HEK293 (cell line): ENCODE measurements at regions not wholly inside any gene's neighbourhood (a gene's known extent, or its start where the extent isn't known, plus 50 kb on each side); places are given as distances from the start of the nearest gene placed in this dataset.

Source experiments
- ATF2 ChIP-seq: fragments of 450-650 bp; formaldehyde crosslinking; IDR thresholded peaks from 2 replicates; pipeline ENCODE4 v1.5.1; 2016; ENCODE audit warnings: missing biosample characterization, missing genetic modification characterization, low read depth
- CTCF ChIP-seq: fragments of 450-650 bp; formaldehyde crosslinking; IDR thresholded peaks from 2 replicates; pipeline ENCODE4 v1.5.1; 2016; ENCODE audit warnings: missing biosample characterization, missing genetic modification characterization
- KLF1 ChIP-seq: fragments of 450-650 bp; formaldehyde crosslinking; IDR thresholded peaks from 2 replicates; pipeline ENCODE4 v1.5.1; 2016; ENCODE audit warnings: missing biosample characterization, missing genetic modification characterization
- KLF16 ChIP-seq: fragments of 450-650 bp; formaldehyde crosslinking; IDR thresholded peaks from 2 replicates; pipeline ENCODE4 v1.5.1; 2017; ENCODE audit warnings: missing biosample characterization, missing genetic modification characterization
- RBAK ChIP-seq: fragments of 450-650 bp; formaldehyde crosslinking; IDR thresholded peaks from 2 replicates; pipeline ENCODE4 v1.5.1; 2016; ENCODE audit warnings: missing biosample characterization, missing genetic modification characterization
- REST ChIP-seq: fragments of 450-650 bp; formaldehyde crosslinking; IDR thresholded peaks from 2 replicates; pipeline ENCODE4 v1.5.1; 2016; ENCODE audit warnings: missing biosample characterization, missing genetic modification characterization
- YY1 ChIP-seq: fragments of 450-650 bp; formaldehyde crosslinking; IDR thresholded peaks from 2 replicates; pipeline ENCODE4 v1.5.1; 2018; ENCODE audit warnings: missing biosample characterization, missing genetic modification characterization
- ZBTB1 ChIP-seq: fragments of 450-650 bp; formaldehyde crosslinking; IDR thresholded peaks from 2 replicates; pipeline ENCODE4 v1.5.1; 2016; ENCODE audit warnings: missing biosample characterization, missing genetic modification characterization
- ZBTB20 ChIP-seq: fragments of 450-650 bp; formaldehyde crosslinking; IDR thresholded peaks from 2 replicates; pipeline ENCODE4 v1.5.1; 2016; ENCODE audit warnings: missing biosample characterization, missing genetic modification characterization
- ZFP37 ChIP-seq: fragments of 450-650 bp; formaldehyde crosslinking; IDR thresholded peaks from 2 replicates; pipeline ENCODE4 v1.5.1; 2016; ENCODE audit warnings: missing biosample characterization, missing genetic modification characterization
- ZNF266 ChIP-seq: fragments of 450-650 bp; formaldehyde crosslinking; IDR thresholded peaks from 2 replicates; pipeline ENCODE4 v1.5.1; 2016; ENCODE audit warnings: missing biosample characterization, missing genetic modification characterization, low read depth
- ZNF280C ChIP-seq: fragments of 450-650 bp; formaldehyde crosslinking; IDR thresholded peaks from 2 replicates; pipeline ENCODE4 v1.5.1; 2016; ENCODE audit warnings: missing biosample characterization, missing genetic modification characterization
- ZNF776 ChIP-seq: fragments of 450-650 bp; formaldehyde crosslinking; IDR thresholded peaks from 2 replicates; pipeline ENCODE4 v1.5.0; 2017; ENCODE audit warnings: missing biosample characterization, missing genetic modification characterization, borderline replicate concordance
- ZNF792 ChIP-seq: fragments of 450-650 bp; formaldehyde crosslinking; IDR thresholded peaks from 2 replicates; pipeline ENCODE4 v1.5.1; 2016; ENCODE audit warnings: missing biosample characterization, missing genetic modification characterization

- no peak for TF ChIP-seq REST (tag by site-specific recombination)
- no peak for TF ChIP-seq RBAK (tag by site-specific recombination)
- no peak for TF ChIP-seq ZNF792 (tag by site-specific recombination)
- TF ChIP-seq ATF2 (tag by site-specific recombination), result no peak
- TF ChIP-seq CTCF, result no peak
- no peak for TF ChIP-seq ZNF776 (tag by site-specific recombination)
- no peak for TF ChIP-seq ZBTB1
- TF ChIP-seq ZNF280C, result no peak
- no peak for TF ChIP-seq ZFP37 (tag by site-specific recombination)
- no peak for TF ChIP-seq KLF16 (tag by site-specific recombination)
- TF ChIP-seq KLF1 (tag by site-specific recombination), result no peak
- TF ChIP-seq ZNF266 (tag by site-specific recombination), result no peak
- no peak for TF ChIP-seq ZBTB20 (tag by site-specific recombination)
- TF ChIP-seq YY1 (tag by site-specific recombination), result no peak
These were observed 53.3 kb upstream of the RNF7 start for GRCh38 chr3:141684758-141685157.
